Mucosa of rectum (tissue), 2 donors: ENCODE measurements at regions not wholly inside any gene's neighbourhood (a gene's known extent, or its start where the extent isn't known, plus 50 kb on each side); places are given as distances from the start of the nearest gene placed in this dataset.

Source experiments
- H3K27ac ChIP-seq, 2 donors: one replicate each; pipeline ENCODE4 v1.7.0; 2013; ENCODE audit warnings: inconsistent platforms in 2 of 2, low read depth in 2 of 2, low read length in 2 of 2
- H3K27me3 ChIP-seq, 2 donors: one replicate each; pipeline ENCODE4 v1.7.0; 2013; ENCODE audit warnings: low read length in 2 of 2; ENCODE audit not compliant: control insufficient read depth in 2 of 2, insufficient read depth in 2 of 2
- H3K36me3 ChIP-seq, 2 donors: one replicate each; pipeline ENCODE4 v1.7.0; 2013; ENCODE audit warnings: low read length in 2 of 2; ENCODE audit not compliant: control insufficient read depth in 2 of 2, insufficient read depth in 2 of 2
- H3K4me1 ChIP-seq, 2 donors: one replicate each; pipeline ENCODE4 v1.7.0; 2013; ENCODE audit warnings: low read length in 2 of 2, mild to moderate bottlenecking in 1 of 2; ENCODE audit not compliant: control insufficient read depth in 2 of 2, insufficient read depth in 2 of 2
- H3K4me3 ChIP-seq, 2 donors: one replicate each; pipeline ENCODE4 v1.7.0; 2013; ENCODE audit warnings: low read length in 2 of 2
- H3K9ac ChIP-seq, 2 donors: one replicate each; pipeline ENCODE4 v1.7.0; 2013; ENCODE audit warnings: low read length in 2 of 2, low read depth in 1 of 2, mild to moderate bottlenecking in 1 of 2
- H3K9me3 ChIP-seq, 2 donors: one replicate each; pipeline ENCODE4 v1.7.0; 2013; ENCODE audit warnings: low read length in 2 of 2; ENCODE audit not compliant: control insufficient read depth in 2 of 2
- donor health status: healthy.
- donor health status: Normal muscosa, but diverticular disease.

- H3K27me3 ChIP-seq = no peaks in the 10 kb centered on the region
- no peaks in the 10 kb centered on the region for H3K9me3 ChIP-seq
- no peak overlapping the region for H3K9ac ChIP-seq
- H3K36me3 ChIP-seq = no peaks in the 10 kb centered on the region
- no peaks in the 10 kb centered on the region for H3K4me1 ChIP-seq
- H3K27ac ChIP-seq = no peak overlapping the region
- no peak overlapping the region for H3K4me3 ChIP-seq
Observed at GRCh38 chr2:128727914-128728313, 409.2 kb upstream of the HS6ST1 start.

- Histone ChIP-seq H3K4me3 (no peak overlapping the region), H3K27ac (no peak overlapping the region), H3K9ac (no peak overlapping the region), H3K9me3 (no peaks in the 10 kb centered on the region), H3K4me1 (no peaks in the 10 kb centered on the region), H3K36me3 (no peaks in the 10 kb centered on the region), H3K27me3 (no peaks in the 10 kb centered on the region)
Observed at GRCh38 chr2:128729051-128729450, 410.4 kb upstream of the HS6ST1 start.

GRCh38 chr2:128731994-128732650 is 413.5 kb upstream of the HS6ST1 start:
- Histone ChIP-seq H3K36me3 (no peaks in the 10 kb centered on the region), H3K4me1 (no peaks in the 10 kb centered on the region), H3K27me3 (no peaks in the 10 kb centered on the region), H3K27ac (no peak overlapping the region), H3K9ac (no peak overlapping the region), H3K9me3 (no peaks in the 10 kb centered on the region), H3K4me3 (no peak overlapping the region)

GRCh38 chr2:128732976-128733431 is 414.3 kb upstream of the HS6ST1 start:
- H3K9me3 ChIP-seq = no peaks in the 10 kb centered on the region
- no peak overlapping the region for H3K9ac ChIP-seq
- no peak overlapping the region for H3K4me3 ChIP-seq
- H3K36me3 ChIP-seq = no peaks in the 10 kb centered on the region
- no peaks in the 10 kb centered on the region for H3K27me3 ChIP-seq
- no peak overlapping the region for H3K27ac ChIP-seq
- H3K4me1 ChIP-seq = no peaks in the 10 kb centered on the region

- no peak overlapping the region for H3K27ac ChIP-seq
- H3K27me3 ChIP-seq = no peaks in the 10 kb centered on the region
- H3K36me3 ChIP-seq = no peaks in the 10 kb centered on the region
- H3K9me3 ChIP-seq = no peaks in the 10 kb centered on the region
- no peak overlapping the region for H3K4me3 ChIP-seq
- H3K4me1 ChIP-seq = no peaks in the 10 kb centered on the region
- no peak overlapping the region for H3K9ac ChIP-seq
Observed at GRCh38 chr2:128733450-128733849, 414.8 kb upstream of the HS6ST1 start.

GRCh38 chr2:128734521-128735295 is 416.0 kb upstream of the HS6ST1 start:
- Histone ChIP-seq H3K4me3 (no peak overlapping the region), H3K27ac (no peak overlapping the region), H3K27me3 (no peaks in the 10 kb centered on the region), H3K4me1 (no peaks in the 10 kb centered on the region), H3K9ac (no peak overlapping the region), H3K36me3 (no peaks in the 10 kb centered on the region), H3K9me3 (no peaks in the 10 kb centered on the region)

- no peaks in the 10 kb centered on the region for H3K27me3 ChIP-seq
- no peak overlapping the region for H3K4me3 ChIP-seq
- no peaks in the 10 kb centered on the region for H3K36me3 ChIP-seq
- H3K27ac ChIP-seq = no peak overlapping the region
- no peaks in the 10 kb centered on the region for H3K9me3 ChIP-seq
- H3K9ac ChIP-seq = no peak overlapping the region
- no peaks in the 10 kb centered on the region for H3K4me1 ChIP-seq
Observed at GRCh38 chr2:128735296-128735960, 416.8 kb upstream of the HS6ST1 start.

GRCh38 chr2:128736046-128736688 is 417.5 kb upstream of the HS6ST1 start:
- no peak overlapping the region for H3K4me3 ChIP-seq
- no peak overlapping the region for H3K9ac ChIP-seq
- H3K9me3 ChIP-seq = no peaks in the 10 kb centered on the region
- H3K4me1 ChIP-seq = no peaks in the 10 kb centered on the region
- H3K27me3 ChIP-seq = no peaks in the 10 kb centered on the region
- H3K36me3 ChIP-seq = no peaks in the 10 kb centered on the region
- H3K27ac ChIP-seq = no peak overlapping the region

- Histone ChIP-seq H3K4me3 (peak overlapping the region in 1 of 2 donors; percentile 26), H3K9me3 (no peaks in the 10 kb centered on the region)
Observed at GRCh38 chr2:128736689-128737545, 418.2 kb upstream of the HS6ST1 start.

More at GRCh38 chr2:128736689-128737545, 418.2 kb upstream of the HS6ST1 start:
- Histone ChIP-seq H3K27me3 (no peaks in the 10 kb centered on the region), H3K9ac (peak overlapping the region in 1 of 2 donors; percentile 28), H3K36me3 (no peaks in the 10 kb centered on the region), H3K4me1 (no peaks in the 10 kb centered on the region), H3K27ac (no peak overlapping the region)
